GM19023 (cell line): ENCODE measurements at regions not wholly inside any gene's neighbourhood (a gene's known extent, or its start where the extent isn't known, plus 50 kb on each side); places are given as distances from the start of the nearest gene placed in this dataset.
"Not testable (repeated sequence)": the region's sequence is repeated elsewhere in the genome, so short reads cannot be mapped to it uniquely, and the experiment has no call there.

Experiments
- ATAC-seq: cut with Tn5 transposase; IDR thresholded peaks from one replicate; pipeline ENCODE4 v1.9.1; 2021; ENCODE audit warnings: mild to moderate bottlenecking, moderate library complexity; ENCODE audit not compliant: unreplicated experiment

DNA sequence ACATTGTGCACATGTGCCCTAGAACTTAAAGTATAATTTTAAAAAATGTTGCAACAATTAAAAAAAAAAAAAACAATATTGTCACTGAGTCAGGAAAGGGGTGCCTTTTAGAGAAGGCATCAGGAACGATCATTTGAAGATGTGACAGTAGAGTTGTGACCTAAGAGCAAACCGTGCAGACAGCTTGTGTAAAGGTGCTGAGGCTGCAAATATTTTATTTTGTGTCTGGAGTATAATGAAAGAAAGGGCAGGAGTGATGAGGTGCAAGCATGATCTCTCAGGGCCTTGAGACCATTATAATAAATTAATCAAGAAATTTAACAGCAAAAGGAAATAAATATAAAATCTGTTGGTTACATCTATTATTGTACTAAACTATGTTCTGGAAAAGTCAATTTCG is 1219.7 kb downstream of the OLFM4 start:
- ATAC-seq, result no peak

DNA sequence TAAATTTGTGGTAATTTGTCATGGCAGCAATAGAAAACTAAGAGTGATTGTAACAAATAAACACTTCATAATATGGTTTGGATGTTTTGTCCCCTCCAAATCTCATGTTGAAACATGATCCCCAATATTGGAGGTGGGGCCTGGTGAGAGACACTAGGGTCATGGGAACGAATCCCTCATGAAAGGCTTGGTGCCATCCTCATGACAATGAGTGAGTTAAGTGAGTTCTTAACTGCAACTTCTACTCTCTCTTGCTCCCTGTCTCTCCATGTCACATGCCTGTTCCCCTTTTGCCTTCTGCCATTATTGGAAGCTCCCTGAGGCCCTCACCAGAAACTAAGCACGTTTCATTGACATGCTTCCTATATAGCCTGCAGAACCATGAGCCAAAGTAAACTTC is 1233.2 kb downstream of the OLFM4 start:
- no peak for ATAC-seq

DNA sequence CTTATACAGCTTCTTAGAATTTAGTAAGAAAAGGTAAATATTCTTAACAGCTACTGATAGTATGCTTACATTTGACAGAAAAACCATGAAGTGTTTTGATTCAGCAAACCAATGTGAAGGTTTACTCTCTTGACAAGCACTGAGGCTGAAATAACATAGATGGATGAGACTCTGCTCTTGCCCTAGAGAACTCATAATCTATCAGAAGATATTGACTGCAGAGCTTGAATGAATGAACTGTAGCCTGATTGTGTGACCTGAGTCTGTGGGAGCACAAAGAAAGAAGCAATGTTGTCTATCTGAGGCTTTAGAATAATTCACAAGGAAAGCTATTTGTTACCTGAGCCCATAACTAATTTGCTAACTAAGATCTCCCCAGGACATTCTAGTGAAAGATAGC is 1235.3 kb downstream of the OLFM4 start:
- no peak for ATAC-seq

DNA sequence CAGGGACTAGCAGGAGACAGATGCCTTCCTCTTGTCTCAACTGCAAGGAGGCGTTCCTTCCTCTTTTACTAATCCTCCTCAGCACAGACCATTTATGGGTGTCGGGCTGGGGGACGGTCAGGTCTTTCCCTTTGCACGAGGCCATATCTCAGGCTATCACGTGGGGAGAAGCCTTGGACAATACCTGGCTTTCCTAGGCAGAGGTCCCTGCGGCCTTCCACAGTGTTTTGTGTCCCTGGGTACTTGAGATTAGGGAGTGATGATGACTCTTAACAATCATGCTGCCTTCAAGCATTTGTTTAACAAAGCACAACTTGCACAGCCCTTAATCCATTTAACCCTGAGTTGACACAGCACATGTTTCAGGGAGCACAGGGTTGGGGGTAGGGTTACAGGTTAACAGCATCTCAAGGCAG is 1238.6 kb downstream of the OLFM4 start:
- not testable (repeated sequence) for ATAC-seq

DNA sequence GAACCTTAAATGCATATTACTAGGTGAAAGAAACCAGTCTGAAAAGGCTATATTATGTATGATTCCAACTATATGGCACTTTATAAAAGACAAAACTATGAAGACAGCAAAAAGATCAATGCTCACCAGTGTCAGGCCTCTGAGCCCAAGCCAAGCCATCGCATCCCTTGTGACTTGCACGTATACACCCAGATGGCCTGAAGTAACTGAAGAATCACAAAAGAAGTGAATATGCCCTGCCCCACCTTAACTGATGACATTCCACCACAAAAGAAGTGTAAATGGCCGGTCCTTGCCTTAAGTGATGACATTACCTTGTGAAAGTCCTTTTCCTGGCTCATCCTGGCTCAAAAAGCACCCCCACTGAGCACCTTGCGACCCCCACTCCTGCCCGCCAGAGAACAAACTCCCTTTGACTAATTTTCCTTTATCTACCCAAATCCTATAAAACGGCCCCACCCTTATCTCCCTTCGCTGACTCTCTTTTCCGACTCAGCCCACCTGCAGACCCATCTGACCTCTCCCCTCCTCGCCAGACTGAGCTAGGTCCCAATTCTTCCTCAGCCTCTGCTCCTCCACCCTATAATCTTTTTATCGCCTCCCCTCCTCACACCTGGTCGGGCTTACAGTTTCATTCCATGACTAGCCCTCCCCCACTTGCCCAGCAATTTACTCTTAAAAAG is 1239.5 kb downstream of the OLFM4 start:
- not testable (repeated sequence) for ATAC-seq

DNA sequence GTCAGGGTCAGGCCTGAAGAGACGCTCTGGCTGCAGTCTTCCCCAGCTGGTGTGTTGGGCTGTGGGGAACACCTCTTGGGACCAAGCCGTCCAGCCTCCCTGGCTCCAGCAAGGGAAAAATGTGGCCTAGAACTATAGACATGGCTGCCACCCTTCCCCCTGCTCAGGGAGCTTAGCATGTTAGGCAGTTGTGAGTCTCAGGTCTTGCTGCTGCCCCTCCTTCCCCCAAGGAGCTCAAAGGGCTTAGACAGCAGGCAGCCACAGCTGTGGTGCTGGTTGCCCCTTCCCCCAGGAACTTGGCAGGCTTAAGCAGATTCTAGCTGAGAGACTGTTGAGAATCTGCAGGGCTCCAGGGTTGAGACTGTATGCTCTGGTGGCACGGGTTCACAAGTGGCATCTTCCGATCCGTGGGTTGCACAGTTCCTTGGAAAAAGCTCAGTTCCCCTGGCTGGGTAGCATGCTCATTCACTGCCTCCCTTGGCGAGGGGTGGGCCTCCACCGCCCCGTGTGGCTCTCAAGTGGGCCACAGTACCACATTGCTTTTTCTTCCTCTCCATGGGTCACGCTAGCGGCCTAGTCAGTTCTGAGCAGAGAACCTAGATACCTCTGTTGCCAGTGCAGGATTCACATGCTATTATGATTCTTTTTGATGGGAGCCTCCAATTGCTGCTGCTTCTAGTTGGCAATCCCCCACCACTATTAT is 1258.6 kb downstream of the OLFM4 start:
- ATAC-seq, result no peak

DNA sequence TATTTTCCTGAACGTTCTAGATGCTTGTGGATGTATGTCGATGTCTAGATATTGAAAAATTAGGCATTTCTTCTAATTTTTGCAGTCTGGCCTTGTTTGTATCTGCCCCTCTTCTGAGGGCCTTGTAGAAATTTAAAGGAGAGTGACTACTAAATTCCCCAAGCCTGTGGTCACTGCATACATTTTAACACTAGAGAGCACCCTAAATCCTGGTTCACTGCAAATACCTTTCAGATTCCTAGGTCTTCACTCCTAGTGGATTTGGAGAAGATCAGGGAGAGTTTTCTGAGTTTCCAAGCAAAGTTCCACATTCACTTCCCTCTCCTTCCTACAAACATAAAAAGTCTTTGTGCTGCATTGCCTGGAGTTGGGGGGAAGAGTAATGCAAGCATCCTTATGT is 1272.5 kb downstream of the OLFM4 start:
- ATAC-seq, result no peak

DNA sequence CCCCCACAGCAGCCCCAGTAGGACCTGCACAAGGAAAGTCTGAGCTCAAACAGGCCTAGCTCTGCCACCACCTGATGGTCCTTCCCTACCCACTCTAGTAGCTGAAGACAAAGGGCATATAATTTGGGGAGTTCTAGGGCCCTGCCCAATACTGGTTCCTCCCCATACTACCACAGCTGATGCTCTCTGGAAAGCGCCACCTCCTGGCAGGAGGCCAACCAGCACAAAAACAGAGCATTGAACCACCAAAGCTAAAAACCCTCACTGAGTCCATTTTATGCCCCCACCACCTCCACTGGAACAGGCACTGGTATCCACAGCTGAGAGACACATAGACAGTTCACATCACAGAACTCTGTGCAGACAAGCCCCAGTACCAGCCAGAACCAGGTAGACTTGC is 1276.8 kb downstream of the OLFM4 start:
- ATAC-seq, result no peak

DNA sequence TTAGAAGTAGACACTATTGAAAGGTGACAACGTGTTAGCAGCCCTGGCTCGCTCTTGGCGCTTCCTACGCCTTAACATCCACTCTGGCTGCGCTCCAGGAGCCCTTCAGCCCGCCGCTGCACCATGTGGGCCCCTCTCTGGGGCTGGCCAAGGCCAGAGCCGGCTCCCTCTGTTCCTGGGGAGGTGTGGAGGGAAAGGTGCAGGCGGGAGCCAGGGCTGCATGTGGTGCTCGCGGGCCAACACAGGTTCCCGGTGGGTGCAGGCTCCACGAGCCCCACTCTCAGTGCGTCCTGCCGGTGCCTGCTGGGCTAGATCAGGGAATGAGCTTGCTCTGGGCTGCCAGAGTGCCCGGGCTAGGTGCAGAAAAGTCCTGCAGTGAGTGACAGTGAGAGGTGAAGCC is 1284.3 kb downstream of the OLFM4 start:
- no peak for ATAC-seq

DNA sequence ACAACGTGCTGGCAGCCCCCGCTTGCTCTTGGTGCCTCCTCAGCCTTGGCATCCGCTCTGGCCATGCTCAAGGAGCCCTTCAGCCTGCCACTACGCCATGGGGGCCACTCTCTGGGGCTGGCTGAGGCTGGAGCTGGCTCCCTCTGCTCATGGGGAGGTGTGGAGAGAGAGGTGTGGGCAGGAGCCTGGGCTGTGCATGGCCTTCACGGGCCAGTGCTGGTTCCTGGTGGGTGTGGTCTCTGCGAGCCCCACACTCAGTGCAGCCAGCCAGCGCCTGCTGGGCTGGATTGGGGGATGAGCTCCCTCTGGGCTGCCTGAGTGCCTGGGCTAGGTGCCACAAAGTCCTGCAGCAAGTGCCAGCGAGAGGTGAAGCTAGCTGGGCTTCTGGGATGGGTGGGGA is 1289.1 kb downstream of the OLFM4 start:
- ATAC-seq, result no peak

DNA sequence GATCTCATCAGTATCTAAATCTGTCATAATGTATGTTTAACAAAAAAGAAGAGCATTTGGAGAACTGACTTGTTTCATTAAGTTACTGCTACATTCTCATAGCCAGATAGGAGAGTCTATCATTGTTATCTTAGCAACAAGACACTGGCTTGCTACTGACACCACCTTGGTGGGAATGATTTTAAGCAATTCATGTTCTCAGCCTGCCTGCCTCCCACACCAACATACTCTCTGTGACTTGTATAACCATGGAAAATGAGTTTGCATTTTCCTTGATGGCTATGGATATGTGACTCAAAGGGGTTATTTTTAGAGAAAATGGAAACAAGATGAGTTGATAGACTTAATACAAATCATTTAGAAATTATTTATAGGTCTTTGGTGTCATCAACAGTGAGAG is 1308.9 kb downstream of the OLFM4 start:
- ATAC-seq, result no peak

DNA sequence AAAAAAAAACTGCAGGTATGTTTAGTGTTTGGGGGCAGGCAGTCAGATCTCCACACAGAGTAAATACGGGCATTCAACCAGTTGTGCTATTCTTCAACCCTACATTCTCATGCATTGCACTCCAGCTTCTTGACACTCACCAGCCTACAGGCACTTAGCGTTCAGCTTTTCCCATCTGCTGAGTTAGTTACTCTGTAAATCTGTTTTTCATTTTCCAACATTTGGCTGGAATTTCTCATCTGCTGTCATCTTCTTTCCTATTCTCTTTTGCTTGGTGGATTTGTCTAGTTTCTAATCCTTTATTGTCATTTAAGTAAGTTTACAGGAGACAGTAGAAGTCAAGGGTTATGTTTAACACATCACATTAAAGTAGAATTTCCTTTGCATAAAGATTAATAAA is 1318.9 kb downstream of the OLFM4 start:
- no peak for ATAC-seq

DNA sequence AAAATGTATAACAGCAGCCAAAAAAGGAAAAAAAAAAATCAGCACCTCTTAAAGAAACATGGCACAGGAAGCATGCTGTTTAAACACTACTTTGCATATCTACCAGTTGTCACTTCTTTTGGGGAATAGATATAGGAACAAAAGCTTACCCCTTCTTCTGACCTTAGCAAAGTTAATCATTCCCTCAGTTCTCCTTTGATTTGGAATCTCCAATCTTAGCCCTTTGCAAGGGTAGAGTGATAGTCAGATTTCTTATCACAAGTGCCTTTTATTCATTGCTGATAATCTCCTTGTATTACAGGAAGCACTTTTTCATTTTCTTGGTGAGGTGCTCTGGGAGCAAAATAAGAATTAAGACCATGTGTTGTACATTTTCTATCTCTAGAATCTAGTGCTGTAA is 1327.6 kb downstream of the OLFM4 start:
- ATAC-seq, result no peak

DNA sequence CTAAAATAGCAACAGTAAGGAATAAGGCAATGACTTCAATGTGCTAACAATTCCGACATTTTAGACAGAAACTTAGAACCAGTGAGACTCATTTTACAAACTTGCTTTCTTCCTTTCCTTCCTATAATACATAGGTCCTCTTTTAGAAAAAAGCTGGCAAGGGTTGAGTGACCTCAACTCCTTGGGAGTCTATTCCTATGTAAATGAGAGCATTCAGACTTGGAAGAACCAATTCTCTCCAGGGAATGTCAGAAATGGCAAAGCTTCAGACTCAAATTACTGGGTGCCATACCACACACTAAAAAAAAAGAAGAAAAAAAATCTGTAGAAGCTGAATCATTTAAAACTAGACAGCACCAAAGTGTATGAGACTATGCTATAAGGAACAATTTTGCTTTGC is 1328.2 kb downstream of the OLFM4 start:
- no peak for ATAC-seq

DNA sequence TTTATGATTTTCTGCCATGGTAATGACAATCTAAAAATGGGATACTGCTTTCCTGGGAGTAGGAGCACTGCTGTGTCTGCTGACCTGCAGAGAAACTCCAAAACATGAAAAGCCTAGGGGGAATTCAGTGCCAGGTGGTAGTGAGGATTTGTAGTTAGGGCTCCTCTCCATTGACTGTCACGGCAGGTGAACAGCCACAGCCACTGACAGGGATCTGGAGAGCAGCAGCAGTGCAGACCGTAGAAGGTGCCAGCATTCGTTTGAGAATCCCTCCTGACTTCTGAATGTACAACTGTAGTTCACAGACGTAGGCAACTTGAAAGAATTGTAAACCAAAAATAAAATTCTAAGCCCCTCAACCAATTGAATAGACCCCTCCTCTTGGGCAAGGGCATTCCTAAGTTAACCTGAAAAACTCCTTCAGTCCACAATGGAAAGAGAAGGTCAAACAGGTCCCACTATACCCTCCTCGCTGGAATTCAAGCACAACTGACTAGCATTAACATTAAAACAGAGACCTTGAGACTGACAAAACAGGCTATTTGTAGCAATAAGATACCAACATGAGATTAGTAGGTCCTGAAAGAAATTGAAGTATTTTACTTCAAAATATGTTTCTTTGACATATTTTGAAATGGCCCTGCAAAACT is 1328.8 kb downstream of the OLFM4 start:
- ATAC-seq, result no peak

DNA sequence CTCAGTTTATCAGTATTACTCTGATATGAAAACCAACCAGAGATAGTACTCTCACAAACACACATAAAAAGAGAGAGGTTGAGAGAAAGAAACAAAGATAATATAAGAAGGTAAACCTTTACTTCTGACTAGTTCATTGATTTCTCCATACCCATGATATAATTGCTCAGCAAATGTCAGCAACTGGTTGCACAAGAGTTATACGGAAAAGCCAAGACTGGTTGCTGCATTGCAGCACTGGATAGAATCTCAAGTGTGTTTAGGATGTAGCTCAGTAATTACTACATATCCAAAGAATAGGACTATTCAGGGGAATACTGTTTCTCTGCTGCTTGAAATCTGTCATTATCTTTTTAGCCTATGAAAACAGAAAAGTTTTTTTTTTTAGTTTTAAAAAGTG is 1332.8 kb downstream of the OLFM4 start:
- ATAC-seq, result no peak

DNA sequence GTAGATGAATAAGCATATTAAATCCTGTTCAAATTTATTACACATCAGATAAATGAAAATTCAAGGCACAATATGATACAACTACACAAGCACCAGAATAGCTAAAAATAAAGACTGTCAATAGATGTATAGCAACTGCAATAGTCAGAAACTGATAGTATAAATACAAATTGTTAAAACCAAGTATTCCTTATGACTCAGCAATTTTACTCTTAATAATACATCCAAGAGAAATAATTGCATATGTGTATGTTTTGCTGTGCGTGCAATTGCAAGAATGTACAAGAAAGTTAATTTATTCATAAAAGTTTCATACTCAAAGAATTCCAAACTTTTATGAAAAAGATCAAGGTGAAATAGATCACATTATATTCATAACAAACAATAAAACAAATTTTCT is 1338.1 kb downstream of the OLFM4 start:
- ATAC-seq, result no peak

DNA sequence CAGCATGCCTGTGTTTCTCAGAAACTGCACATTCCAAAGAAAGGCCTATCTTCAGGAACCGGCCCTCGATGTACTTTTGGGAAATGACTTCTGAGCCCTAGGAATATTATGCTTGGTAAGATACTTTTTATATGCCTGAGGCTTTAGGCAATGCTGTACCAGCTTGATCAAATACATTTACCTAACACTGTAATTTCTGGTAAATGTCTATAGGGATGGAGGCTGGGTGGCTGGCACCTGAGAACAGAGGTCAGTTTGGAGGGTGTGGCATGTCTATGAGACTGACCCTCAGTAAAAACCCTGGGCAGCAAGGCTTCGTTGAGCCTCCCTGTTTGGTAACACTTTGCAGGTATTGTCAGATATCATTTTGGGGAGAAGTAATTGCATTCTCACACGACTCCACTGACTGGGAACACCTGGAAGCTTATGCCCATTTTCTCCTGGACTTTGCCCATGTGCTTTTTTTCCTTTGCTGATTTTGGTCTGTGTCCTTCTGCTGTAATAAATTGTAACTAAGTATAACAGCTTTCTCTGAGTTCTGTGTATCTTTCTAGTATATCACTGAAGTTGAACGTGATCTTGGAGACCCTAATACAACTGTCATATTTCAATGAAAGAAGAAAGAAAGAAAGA is 1339.1 kb downstream of the OLFM4 start:
- no peak for ATAC-seq

DNA sequence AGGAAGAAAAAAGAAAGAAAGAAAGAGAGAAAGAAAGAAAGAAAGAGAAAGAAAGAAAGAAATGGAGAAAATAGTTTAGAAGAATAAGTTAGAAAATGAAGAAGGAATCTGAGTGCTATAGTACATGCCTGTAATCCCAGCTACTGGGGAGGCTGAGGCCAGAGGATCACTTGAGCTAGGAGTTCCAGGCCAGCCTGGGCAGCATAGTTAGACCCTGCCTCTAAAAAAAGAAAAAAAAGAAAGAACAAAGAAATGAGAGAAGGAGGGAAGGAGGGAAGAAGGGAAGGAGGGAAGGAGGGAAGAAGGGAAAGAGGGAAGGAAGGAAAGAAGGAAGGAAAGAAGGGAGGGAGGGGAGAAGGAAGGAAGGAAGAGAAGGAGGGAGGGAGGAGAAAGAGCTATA is 1339.8 kb downstream of the OLFM4 start:
- ATAC-seq, result no peak

DNA sequence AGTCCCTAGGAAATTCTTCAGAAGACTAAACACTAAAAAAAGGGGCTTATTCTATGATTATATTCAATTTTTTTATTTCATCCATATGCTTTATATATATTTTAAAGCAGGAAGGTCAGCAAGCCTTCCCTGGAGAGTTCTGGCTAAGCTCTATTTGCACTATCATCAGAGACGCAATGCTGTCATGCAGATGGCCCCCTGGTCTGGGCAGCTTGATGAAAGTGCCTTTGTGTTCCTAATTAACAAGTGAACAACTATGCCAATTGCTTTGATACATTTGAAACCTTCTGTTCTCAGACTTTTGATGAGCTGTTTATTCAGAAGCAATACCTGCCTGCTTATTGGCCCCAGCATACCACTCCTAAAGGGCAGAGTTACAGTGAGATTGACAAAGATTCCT is 1344.6 kb downstream of the OLFM4 start:
- no peak for ATAC-seq

DNA sequence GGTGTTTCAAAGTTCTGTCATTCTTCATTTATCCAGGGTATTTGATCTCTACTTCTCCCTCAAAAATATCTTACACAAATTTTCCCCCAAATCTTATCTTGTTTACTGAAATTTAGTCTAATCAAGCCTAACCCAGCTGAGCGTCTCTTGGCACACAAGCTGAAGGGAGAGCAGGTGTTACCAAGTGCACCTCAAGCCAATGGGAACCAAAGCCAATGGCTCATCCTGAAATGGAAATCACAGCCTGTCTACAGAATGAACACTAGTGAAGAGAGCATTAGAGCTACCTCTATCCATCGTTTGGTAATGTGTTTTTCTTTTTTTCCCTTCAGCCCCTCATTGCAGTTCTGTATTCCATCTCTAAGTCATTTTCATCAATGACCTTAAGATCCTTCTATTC is 1350.8 kb downstream of the OLFM4 start:
- ATAC-seq, result no peak

DNA sequence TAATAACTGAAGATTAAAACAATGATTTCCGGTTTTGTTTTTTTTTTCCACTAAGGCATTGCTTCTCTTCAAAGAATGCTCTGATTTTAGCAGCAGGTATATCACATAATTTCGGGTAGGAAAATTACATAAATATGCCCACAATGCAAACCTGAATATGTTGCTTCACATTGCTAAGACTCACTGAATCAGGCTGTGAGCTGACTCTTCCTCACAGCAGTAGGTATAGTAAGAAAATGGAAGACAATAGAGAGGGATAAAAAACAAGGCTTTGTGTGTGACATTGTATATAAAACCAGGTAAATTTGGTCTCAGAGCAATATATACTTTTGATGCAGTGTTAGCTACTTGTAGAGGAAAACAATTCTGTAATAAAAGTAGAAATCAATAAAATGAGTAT is 1355.0 kb downstream of the OLFM4 start:
- ATAC-seq, result no peak
